Activated naive CD4-positive, alpha-beta T cell treated with anti-CD3 and anti-CD28 coated beads, Interleukin-2, amount 50 U/mL, for 72 hours (primary cell): ENCODE measurements at regions not wholly inside any gene's neighbourhood (a gene's known extent, or its start where the extent isn't known, plus 50 kb on each side); places are given as distances from the start of the nearest gene placed in this dataset.

ENCODE experiments used
- ATAC-seq, 2 donors: fragments of 150-1000 bp; cut with Tn5 transposase; 2 replicates each; pipeline ENCODE4 v1.10.0; 2021; ENCODE audit warnings: mild to moderate bottlenecking in 2 of 2, moderate library complexity in 2 of 2
- DNase-seq, 2 donors: peaks; one replicate each; pipeline ENCODE4 v3.0.0; 2021 to 2022; ENCODE audit warnings: low spot score in 2 of 2
- H3K27ac Mint-ChIP-seq, 2 donors: one replicate each; pipeline ENCODE4 v1.8.0; 2022; ENCODE audit warnings: mild to moderate bottlenecking in 2 of 2, mixed read lengths in 2 of 2
- H3K36me3 Mint-ChIP-seq, 2 donors: one replicate each; pipeline ENCODE4 v1.8.0; 2022; ENCODE audit warnings: mixed read lengths in 2 of 2
- H3K9me3 Mint-ChIP-seq, 2 donors: one replicate each; pipeline ENCODE4 v1.8.0; 2022; ENCODE audit warnings: mixed read lengths in 2 of 2

DNA sequence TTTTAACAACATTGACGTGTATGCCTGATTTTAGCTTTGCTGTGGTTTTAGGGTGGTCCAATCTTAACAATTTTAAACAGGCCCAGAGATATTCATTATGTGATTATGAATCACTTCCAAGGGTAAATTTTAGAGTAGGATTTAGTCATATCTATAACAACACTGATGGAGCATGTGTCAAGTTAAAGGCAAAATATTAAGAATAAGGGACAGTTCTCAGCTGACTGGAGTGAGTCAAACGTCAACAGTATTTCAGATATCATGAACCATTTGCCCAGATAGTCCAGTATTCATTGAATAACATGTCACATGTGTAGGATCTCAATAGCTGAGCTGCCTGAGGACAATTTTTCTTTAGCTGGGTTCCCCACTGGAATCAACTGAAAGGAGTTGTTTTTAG, 61.3 kb upstream of the VCX2 start:
- H3K27ac Mint-ChIP-seq: no peak overlapping the region
- DNase-seq: no peak
- no peak for ATAC-seq
- H3K9me3 Mint-ChIP-seq: no peaks in the 10 kb centered on the region
- H3K36me3 Mint-ChIP-seq: no peaks in the 10 kb centered on the region

DNA sequence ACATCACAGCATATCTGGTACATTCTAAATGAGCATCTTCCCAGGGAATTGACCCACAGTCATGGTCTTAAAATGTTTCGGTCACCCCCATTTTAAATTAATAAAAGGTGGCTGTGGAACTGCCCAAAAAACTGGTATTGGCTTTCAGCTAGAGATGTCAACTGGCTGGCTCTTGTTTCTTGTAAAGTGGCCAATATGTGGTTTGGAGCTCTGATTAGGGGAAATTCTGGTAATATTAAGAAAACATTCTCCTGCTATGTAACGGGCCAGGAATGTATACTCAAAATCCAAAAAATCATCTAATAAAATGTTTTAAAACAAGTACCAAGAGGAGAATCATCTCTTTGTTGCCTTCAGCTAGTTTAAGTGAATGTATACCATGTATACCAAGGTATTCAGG, 62.0 kb upstream of the VCX2 start:
- Mint-ChIP-seq H3K9me3 (no peaks in the 10 kb centered on the region), H3K36me3 (no peaks in the 10 kb centered on the region), H3K27ac (no peak overlapping the region)
- ATAC-seq: no peak
- DNase-seq: no peak

DNA sequence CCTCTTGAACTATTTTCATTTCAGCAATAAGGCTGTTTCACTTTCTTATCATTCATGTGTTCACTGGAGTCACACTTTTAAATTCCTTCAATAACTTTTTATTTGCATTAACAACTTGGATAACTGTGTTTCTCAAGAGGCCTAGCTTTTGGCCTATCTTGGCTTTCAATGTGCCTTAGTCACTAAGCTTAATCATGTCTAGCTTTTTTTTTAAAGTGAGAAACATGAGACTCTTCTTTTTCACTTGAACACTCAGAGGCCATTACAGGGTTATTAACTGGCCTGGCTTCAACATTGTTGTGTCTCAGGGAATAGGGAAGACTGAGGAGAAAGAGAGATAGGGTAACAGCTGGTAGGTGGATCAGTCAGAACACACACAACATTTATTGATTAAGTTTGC, 64.0 kb upstream of the VCX2 start:
- no peak overlapping the region for H3K27ac Mint-ChIP-seq
- H3K9me3 Mint-ChIP-seq: no peaks in the 10 kb centered on the region
- no peak for DNase-seq
- no peak for ATAC-seq
- no peaks in the 10 kb centered on the region for H3K36me3 Mint-ChIP-seq

DNA sequence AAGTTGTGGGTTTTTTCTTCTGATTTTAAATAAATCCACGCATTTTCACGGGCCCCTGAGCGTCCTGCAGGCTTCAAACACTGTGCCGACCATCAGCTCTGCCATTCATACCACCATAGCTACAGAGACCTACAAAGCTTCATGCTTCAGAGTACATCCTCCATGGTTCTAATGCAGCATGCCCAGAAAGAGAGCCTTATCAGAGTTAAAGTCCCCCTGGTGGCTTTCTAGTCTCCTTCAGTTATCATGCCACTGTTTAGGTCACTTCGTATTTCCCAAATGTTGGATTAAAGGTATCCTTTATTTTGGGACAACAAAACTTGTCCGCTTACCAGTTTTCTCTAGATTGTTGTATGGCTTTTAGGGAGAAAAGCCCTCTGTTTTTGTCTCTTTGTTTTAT, 66.7 kb upstream of the VCX2 start:
- Mint-ChIP-seq H3K27ac (no peak overlapping the region), H3K36me3 (no peaks in the 10 kb centered on the region), H3K9me3 (no peaks in the 10 kb centered on the region)
- ATAC-seq (no peak), DNase-seq (no peak)

DNA sequence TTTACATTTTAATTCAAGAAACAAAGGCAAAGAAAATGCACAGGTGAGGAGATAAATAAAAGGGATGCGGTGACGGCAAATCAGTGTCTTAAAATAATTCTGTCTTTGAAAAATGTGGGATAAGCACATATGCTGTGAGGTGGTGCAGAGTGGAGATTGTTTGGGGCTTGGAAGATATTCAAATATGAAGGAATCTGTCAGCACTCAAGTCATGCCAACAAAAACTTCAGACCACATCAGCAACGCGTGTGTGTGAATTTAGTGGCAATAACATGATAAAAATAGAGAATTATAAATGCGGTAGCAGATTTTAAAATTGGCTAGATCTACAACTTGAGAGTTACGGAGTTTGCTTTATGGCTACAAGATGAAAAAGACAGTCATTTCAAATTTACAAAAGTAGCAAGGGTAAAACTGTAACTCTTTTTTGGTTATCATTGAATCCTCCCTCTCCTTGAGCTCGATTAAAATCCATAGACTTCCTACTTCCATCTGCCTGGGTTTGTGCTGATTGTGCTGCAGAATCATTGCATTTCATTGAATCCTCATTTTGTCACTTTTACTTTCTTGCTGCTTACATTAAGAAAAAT, 71.5 kb upstream of the VCX2 start:
- Mint-ChIP-seq H3K27ac (no peak overlapping the region), H3K36me3 (no peaks in the 10 kb centered on the region), H3K9me3 (no peaks in the 10 kb centered on the region)
- no peak for ATAC-seq
- no peak for DNase-seq

DNA sequence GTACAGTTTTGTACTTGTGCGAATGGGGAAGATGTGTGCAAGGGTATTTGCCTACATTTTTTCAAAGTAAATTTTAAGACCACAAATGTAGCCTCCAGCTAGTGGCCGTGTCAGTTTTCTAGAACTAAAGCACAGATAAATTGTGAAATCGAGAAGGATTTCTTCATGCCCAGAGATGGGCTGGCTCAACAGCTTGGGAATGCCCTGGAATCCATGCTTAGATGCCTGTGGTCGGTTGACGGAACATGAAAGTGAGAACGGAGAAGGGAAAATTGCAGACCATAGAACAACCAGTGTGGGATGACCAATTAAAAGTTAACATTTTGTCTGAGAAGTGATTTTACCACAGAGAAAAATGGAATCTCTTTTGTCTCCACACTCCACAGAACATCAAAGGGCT, 73.2 kb upstream of the VCX2 start:
- Mint-ChIP-seq H3K36me3 (no peaks in the 10 kb centered on the region), H3K27ac (no peak overlapping the region), H3K9me3 (no peaks in the 10 kb centered on the region)
- no peak for DNase-seq
- no peak for ATAC-seq

DNA sequence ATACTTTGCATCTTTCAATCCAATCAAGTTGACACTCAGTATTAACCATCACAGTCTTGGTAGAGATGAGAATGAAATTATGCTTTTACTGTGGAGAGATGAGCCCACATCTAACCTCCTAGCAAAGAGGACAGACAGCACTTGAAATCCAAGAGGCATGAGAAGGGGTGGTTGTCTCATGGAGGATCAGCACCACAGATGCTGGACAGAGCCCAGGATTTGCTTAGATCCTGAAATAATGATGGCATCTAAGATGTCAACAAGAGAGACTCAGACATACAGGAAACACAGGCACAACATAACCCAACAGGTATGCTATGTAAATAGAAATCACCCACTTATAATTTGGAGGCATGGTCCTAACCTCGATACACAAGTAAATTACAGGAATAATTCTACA, 74.3 kb upstream of the VCX2 start:
- Mint-ChIP-seq H3K27ac (no peak overlapping the region), H3K9me3 (no peaks in the 10 kb centered on the region), H3K36me3 (no peaks in the 10 kb centered on the region)
- ATAC-seq (no peak), DNase-seq (no peak)

DNA sequence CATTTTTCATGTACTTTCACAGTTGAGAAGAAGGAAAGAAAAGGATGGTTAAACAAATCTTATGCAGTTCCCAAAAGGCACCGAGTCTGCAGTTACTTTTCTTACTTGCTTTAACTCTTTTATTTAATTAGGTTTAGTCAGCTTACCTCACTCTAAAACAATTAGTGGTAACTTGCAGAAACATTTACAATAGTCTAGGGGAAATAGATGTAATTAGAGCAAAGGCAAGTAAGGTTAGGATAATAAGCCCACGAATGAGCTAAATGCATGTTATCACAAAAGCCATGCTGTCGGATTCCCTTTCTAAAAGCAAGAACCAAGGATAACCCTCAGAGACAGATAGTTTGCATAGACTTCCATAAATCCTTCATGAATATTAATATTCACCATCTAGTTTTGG, 82.0 kb upstream of the VCX2 start:
- H3K27ac Mint-ChIP-seq: no peak overlapping the region
- H3K36me3 Mint-ChIP-seq: no peaks in the 10 kb centered on the region
- no peaks in the 10 kb centered on the region for H3K9me3 Mint-ChIP-seq
- no peak for DNase-seq
- ATAC-seq: no peak

DNA sequence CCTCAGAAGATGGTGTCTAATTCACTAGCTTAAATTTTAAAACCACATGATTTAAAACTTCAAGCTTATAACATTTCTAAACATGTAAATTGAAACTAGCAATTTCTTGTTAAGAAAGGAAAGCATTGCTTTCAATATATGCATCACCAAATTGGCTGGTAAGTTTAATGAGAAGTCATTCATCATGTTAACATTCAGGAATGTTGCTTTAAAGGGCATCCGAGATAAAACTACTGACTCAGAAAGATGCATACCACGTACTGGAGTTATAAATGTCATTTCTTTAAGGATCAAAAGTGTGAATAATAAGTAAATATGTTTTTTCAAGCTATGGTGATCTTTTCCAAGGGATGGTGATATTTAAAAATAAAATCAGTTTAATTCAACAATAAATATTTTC, 83.3 kb upstream of the VCX2 start:
- H3K36me3 Mint-ChIP-seq: no peaks in the 10 kb centered on the region
- H3K9me3 Mint-ChIP-seq: no peaks in the 10 kb centered on the region
- H3K27ac Mint-ChIP-seq: no peak overlapping the region
- DNase-seq (no peak), ATAC-seq (no peak)

DNA sequence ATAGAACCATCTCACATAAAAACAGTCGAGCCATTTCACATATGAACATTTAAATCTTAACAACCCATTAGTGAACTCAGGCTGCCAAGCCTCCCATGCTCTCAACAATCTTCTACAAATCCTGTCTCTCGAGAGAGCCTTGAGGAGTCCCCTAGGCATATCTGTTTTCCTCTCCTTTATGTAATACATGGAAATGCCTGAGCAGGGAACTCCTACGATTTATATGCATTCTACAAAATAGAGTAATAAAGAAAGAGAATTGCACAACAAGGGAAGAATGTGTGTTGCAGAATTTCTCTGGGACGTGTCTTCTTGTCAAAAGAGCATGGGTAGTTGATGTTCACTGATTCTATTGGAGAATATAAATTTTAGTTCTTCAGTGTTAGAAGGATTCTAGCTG, 101.8 kb upstream of the VCX2 start:
- no peak for ATAC-seq
- Mint-ChIP-seq H3K27ac (no peak overlapping the region), H3K36me3 (no peaks in the 10 kb centered on the region), H3K9me3 (peaks cover 0 to 10% of the 10 kb centered on the region in 2 donors)
- no peak for DNase-seq

DNA sequence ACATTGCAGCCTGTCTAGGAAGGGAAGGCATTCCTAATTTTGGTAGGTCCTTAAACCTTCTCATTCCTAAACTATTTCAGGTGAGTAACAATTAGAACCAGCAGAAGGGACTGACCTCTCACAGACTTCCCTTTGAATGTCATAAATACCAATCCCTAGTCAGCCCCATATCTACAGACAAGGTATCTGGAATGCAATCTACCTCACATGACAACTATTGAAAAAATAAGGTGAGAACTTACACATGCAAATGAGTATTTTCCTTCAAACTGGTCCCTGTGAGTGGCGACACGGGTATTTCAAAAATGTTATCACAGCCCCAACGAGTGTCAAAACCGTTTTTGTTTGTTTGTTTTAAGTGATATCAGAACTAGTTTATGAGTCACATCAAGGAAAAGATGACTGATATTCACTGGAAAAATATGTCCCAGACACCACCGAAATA, 102.4 kb upstream of the VCX2 start:
- ATAC-seq (no peak), DNase-seq (no peak)
- H3K36me3 Mint-ChIP-seq: no peaks in the 10 kb centered on the region
- no peak overlapping the region for H3K27ac Mint-ChIP-seq
- peaks cover 0 to 5% of the 10 kb centered on the region in 2 donors for H3K9me3 Mint-ChIP-seq

DNA sequence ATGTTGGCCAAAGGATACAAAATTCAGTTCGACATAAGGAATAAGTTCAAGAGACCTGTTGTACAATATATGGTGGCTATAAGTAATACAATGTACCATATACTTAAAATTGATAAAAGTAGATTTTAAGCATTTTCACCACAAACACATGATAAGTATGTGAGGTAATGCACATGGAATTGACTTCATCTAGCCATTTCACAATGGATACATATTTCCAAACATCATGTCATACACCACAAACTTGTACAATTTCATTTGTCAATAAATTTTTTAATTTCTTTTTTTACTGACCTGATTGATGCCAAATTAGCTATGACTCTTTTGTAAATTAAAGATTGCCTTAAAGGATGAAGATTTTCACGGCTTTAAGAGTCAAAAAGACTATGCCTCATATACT, 103.1 kb upstream of the VCX2 start:
- DNase-seq: no peak
- H3K27ac Mint-ChIP-seq: no peak overlapping the region
- no peak for ATAC-seq
- H3K9me3 Mint-ChIP-seq: peaks cover 0 to 5% of the 10 kb centered on the region in 2 donors
- no peaks in the 10 kb centered on the region for H3K36me3 Mint-ChIP-seq

DNA sequence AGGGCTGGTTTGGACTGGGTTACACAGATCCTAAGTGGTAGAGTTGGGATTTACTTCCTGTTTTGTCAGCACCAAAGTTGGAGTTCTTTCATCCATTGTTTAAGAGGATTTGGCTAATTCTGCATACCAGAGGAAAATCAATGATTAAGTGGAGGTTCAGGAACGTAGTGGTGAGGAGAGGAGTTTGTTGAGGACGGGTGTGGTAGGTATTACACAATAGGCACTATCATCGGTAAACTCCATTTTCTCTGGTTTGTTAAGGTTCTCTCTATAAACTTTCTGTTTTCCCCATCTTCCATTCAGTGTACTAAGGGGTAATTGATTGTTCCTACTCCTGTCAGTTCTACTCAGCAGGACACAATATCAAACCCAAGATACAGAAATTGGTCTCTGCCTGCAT, 107.5 kb upstream of the VCX2 start:
- peaks cover 0 to 5% of the 10 kb centered on the region in 2 donors for H3K9me3 Mint-ChIP-seq
- H3K27ac Mint-ChIP-seq: no peak overlapping the region
- no peak for ATAC-seq
- no peak for DNase-seq
- no peaks in the 10 kb centered on the region for H3K36me3 Mint-ChIP-seq

DNA sequence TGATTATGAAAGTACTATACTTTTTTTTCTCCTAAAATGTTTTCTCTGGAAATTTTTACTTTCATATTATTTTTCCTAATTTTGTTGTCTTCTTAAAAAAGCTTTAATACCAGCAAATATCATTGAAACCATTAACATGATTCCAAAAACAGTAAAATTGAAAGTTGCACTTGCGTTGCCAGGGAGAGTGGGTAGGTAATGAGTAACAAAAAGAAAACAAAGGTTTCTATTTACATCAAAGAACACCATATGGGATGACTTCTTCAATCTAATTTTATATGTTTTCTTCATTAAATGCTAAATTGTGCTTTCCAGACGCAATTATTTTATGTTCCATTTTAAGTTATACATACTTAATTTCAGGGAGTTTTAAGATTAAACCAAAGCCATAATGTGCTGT, 108.3 kb upstream of the VCX2 start:
- DNase-seq (no peak), ATAC-seq (no peak)
- no peaks in the 10 kb centered on the region for H3K36me3 Mint-ChIP-seq
- H3K27ac Mint-ChIP-seq: no peak overlapping the region
- peaks cover 0 to 5% of the 10 kb centered on the region in 2 donors for H3K9me3 Mint-ChIP-seq

DNA sequence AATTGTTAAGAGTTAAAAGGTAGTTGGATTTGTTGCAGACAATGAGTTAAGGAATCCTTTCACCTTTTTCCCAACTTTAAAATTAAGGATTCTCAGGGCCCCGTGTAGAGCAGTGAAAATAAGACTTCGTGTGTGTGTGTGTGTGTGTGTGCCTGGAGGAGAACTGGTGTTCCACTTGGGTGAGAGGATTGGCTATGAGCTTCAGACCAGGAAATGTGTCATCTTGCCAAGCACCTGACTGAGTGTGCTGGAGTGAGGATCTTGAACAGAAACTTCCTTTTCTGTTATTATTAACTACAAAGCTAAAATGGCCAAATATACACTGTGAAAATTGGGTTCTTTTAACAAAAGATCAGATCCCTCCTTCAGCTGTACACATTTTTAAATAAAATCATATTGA, 113.1 kb upstream of the VCX2 start:
- DNase-seq (no peak), ATAC-seq (no peak)
- no peaks in the 10 kb centered on the region for H3K36me3 Mint-ChIP-seq
- H3K9me3 Mint-ChIP-seq: no peaks in the 10 kb centered on the region
- no peak overlapping the region for H3K27ac Mint-ChIP-seq

DNA sequence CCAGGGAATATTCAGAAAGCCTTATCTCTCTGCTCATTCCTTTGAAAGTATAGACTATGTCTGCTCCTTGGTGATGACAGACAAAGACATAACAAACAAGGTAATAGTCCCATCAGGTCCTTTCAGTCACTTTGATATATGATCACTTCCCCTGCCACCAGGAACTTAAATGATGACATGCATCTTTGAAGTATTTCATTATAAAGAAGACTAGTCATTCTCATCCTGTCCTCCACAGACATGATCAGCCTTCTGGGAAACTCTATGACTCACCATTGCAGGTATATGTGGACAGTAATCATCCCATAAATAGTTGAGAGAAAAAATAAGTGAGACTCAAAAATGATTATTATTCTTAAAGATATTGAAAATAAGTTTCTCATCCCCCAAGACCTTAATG, 117.5 kb upstream of the VCX2 start:
- DNase-seq: no peak
- H3K27ac Mint-ChIP-seq: no peak overlapping the region
- ATAC-seq: no peak
- H3K36me3 Mint-ChIP-seq: no peaks in the 10 kb centered on the region
- H3K9me3 Mint-ChIP-seq: peaks cover 0 to 8% of the 10 kb centered on the region in 2 donors

DNA sequence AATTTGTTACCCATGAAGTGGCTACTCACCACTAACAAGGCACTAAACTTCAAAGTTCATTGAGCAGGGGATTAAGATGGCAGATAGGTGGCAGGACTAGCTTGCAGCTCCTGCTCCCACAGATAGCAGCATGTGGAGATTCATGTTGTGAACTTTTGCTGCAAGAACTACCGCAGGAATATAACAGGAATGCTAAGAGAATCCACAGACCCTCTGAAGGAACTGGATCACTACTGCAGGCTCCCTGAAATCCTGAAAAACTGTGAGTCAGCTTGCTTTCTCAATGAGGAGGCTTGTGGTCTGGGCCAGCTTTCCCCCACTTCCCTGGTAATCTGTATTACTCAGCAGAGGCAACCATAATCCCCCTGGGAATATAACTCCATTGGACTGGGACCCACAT, 118.5 kb upstream of the VCX2 start:
- DNase-seq (no peak), ATAC-seq (no peak)
- no peak overlapping the region for H3K27ac Mint-ChIP-seq
- no peaks in the 10 kb centered on the region for H3K36me3 Mint-ChIP-seq
- peaks cover 0 to 8% of the 10 kb centered on the region in 2 donors for H3K9me3 Mint-ChIP-seq

DNA sequence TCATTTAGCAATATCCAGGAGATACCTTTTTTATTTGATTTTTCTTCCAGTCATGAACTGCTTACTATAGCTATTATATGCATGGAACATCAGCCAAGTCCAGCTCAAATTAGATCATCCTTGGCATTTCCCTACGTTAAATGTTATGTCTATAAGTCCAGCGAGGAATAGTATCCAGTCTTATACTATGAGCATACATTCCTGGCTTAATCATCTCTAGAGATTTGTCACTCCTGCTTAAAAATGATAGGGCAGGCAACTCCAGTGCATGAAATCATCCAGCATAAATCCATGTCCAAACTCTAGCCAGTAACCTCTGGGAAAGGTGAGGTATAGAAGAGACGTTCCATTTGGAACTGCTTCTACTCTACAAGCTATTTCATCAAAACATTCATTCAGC, 126.7 kb upstream of the VCX2 start:
- no peak for DNase-seq
- ATAC-seq: no peak
- Mint-ChIP-seq H3K36me3 (peaks cover 0 to 4% of the 10 kb centered on the region in 2 donors), H3K27ac (no peak overlapping the region), H3K9me3 (peaks cover 5 to 6% of the 10 kb centered on the region in 2 donors)

DNA sequence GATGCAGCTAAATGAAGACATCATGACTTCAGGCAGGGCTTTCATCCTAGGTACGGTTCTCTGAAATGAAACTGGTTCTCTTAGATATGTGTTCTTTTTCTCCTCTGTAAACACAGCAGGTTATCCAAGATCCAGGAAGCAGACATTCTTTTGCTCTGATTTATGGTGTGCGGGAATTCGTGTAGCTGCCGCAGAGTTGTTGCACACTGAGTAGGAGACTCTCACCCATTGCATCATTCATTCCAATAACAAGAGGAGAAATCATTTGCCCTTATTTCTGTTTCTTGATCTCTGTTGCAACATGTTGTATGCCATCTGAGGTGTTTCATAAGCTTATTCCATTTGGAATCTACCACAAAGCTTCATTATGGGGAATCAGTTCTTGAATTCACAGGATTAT, 133.6 kb upstream of the VCX2 start:
- DNase-seq (no peak), ATAC-seq (no peak)
- H3K36me3 Mint-ChIP-seq: peaks cover 4 to 23% of the 10 kb centered on the region in 2 donors
- H3K27ac Mint-ChIP-seq: no peak overlapping the region
- H3K9me3 Mint-ChIP-seq: peaks cover 0 to 14% of the 10 kb centered on the region in 2 donors
